Natural killer cell (primary cell): ENCODE measurements at regions not wholly inside any gene's neighbourhood (a gene's known extent, or its start where the extent isn't known, plus 50 kb on each side); places are given as distances from the start of the nearest gene placed in this dataset.

Source experiments
- ATAC-seq, 3 donors: fragments of 150-1000 bp in 2 of 3; fragments of 200-7000 bp in 1 of 3; cut with Tn5 transposase; 1 replicate in 1 of 3; 2 replicates in 2 of 3; pipeline ENCODE4 v1.10.0; 2021; ENCODE audit warnings: mild to moderate bottlenecking in 2 of 3, moderate library complexity in 2 of 3
- DNase-seq, 2 donors: peaks; one replicate each; pipeline versions ENCODE4 v3.0.0 to v3.0.0-alpha.2; 2013 to 2021; ENCODE audit warnings: mixed read lengths in 1 of 2
- H3K27ac ChIP-seq: one replicate; pipeline ENCODE4 v1.5.1; 2013; ENCODE audit warnings: mild to moderate bottlenecking, low read length
- H3K27me3 ChIP-seq: one replicate; pipeline ENCODE4 v1.6.1; 2013; ENCODE audit warnings: low read length; ENCODE audit not compliant: control insufficient read depth, insufficient read depth
- H3K36me3 ChIP-seq: one replicate; pipeline ENCODE4 v1.6.1; 2013; ENCODE audit warnings: low read length; ENCODE audit not compliant: control insufficient read depth, insufficient read depth
- H3K4me1 ChIP-seq: one replicate; pipeline ENCODE4 v1.6.1; 2013; ENCODE audit warnings: low read length; ENCODE audit not compliant: control insufficient read depth, insufficient read depth
- H3K4me3 ChIP-seq: one replicate; pipeline ENCODE4 v1.5.1; 2013; ENCODE audit warnings: low read length
- H3K9me3 ChIP-seq: one replicate; pipeline ENCODE4 v1.6.1; 2013; ENCODE audit warnings: low read length; ENCODE audit not compliant: control insufficient read depth, insufficient read depth
- H3K27ac Mint-ChIP-seq, 2 donors: one replicate each; pipeline ENCODE4 v1.8.0; 2022; ENCODE audit warnings: mild to moderate bottlenecking in 2 of 2, mixed read lengths in 2 of 2, moderate library complexity in 1 of 2
- H3K27me3 Mint-ChIP-seq, 2 donors: one replicate each; pipeline ENCODE4 v1.8.0; 2022; ENCODE audit warnings: low read depth in 2 of 2, mixed read lengths in 2 of 2
- H3K36me3 Mint-ChIP-seq: one replicate; pipeline ENCODE4 v1.8.0; 2022; ENCODE audit warnings: mixed read lengths
- H3K4me1 Mint-ChIP-seq, 2 donors: one replicate each; pipeline ENCODE4 v1.8.0; 2022; ENCODE audit warnings: mixed read lengths in 2 of 2
- H3K4me3 Mint-ChIP-seq: one replicate; pipeline ENCODE4 v1.8.0; 2022; ENCODE audit warnings: mild to moderate bottlenecking, moderate library complexity, mixed read lengths
- H3K9me3 Mint-ChIP-seq, 2 donors: one replicate each; pipeline ENCODE4 v1.8.0; 2022; ENCODE audit warnings: mixed read lengths in 2 of 2
- WGBS: methylation state at CpG from one replicate; pipeline ENCODE4 v1.1.7; 2013; ENCODE audit warnings: missing lambda C conversion rate; ENCODE audit not compliant: insufficient coverage; 5-methylcytosine and 5-hydroxymethylcytosine counted together
- intact Hi-C: fragments of 100-400 bp; cut with micrococcal nuclease; formaldehyde crosslinking; loops from one replicate; pipeline ENCODE4 v1.14.2; 2022
- TF ChIP-seq, protein P1 (sequence below): fragments of 200-600 bp; IDR thresholded peaks from one replicate; pipeline ENCODE4 v1.8.0; 2022; ENCODE audit warnings: antibody characterized with exemption

DNA sequence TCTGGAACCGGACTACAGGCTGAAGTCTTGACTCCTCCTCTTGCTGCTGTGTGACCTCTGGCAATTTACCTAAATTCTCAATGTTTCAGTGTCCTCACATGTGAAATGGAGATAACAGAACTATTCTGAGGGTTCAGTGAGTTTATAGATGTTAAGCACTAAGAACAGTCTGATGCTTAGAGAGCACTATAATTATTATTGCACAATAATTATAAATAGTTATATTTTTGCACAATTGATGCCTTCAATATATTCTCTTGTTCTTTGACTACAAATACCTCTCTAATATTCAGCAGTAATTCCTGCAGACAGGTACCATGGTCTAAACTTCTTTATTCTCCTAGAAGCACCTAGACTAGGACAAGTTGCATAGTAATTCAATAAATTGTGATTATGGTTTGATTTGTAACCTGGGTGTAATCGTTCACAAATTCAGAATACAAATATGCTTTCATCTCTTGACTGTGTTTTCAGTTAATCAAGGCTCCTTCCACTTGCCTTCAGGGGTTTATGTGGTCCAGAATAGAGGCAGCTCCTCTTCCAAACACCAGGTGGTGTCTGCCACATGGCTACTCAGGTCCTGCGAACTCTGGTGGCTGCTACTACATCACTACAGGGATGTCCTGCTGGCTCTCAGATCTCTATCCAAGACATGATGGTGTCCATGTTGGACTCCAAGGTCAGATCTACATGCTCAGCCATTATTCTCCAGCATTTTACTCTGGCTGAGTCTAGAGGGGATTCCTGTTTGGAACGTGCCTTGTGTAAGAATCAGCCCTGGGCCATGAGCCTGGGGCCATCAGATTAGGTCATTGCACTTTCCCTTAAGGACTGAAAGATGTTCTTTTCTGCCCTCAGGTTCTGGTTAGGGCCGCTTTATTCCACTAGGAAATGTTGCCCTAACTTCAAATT is 103.4 kb downstream of the QRFPR start:
- DNase-seq (peak in 1 of 2 donors; percentile 10), ATAC-seq (peak in 1 of 3 donors; percentile 49)
- WGBS: 65% methylated on average over 5 of the region's 5 CpGs
- H3K36me3 ChIP-seq: no peaks in the 10 kb centered on the region
- Mint-ChIP-seq H3K9me3 (no peaks in the 10 kb centered on the region), H3K36me3 (no peaks in the 10 kb centered on the region), H3K27me3 (peaks cover 23 to 40% of the 10 kb centered on the region in 2 donors), H3K4me3 (no peak overlapping the region), H3K4me1 (no peaks in the 10 kb centered on the region), H3K27ac (no peak overlapping the region)
- H3K27me3 ChIP-seq: no peaks in the 10 kb centered on the region
- TF ChIP-seq, protein P1, sequence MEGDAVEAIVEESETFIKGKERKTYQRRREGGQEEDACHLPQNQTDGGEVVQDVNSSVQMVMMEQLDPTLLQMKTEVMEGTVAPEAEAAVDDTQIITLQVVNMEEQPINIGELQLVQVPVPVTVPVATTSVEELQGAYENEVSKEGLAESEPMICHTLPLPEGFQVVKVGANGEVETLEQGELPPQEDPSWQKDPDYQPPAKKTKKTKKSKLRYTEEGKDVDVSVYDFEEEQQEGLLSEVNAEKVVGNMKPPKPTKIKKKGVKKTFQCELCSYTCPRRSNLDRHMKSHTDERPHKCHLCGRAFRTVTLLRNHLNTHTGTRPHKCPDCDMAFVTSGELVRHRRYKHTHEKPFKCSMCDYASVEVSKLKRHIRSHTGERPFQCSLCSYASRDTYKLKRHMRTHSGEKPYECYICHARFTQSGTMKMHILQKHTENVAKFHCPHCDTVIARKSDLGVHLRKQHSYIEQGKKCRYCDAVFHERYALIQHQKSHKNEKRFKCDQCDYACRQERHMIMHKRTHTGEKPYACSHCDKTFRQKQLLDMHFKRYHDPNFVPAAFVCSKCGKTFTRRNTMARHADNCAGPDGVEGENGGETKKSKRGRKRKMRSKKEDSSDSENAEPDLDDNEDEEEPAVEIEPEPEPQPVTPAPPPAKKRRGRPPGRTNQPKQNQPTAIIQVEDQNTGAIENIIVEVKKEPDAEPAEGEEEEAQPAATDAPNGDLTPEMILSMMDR: no peak
- H3K4me1 ChIP-seq: no peaks in the 10 kb centered on the region
- intact Hi-C loops: no loop called here
- no peaks in the 10 kb centered on the region for H3K9me3 ChIP-seq
- H3K4me3 ChIP-seq: no peak overlapping the region
- no peak overlapping the region for H3K27ac ChIP-seq

DNA sequence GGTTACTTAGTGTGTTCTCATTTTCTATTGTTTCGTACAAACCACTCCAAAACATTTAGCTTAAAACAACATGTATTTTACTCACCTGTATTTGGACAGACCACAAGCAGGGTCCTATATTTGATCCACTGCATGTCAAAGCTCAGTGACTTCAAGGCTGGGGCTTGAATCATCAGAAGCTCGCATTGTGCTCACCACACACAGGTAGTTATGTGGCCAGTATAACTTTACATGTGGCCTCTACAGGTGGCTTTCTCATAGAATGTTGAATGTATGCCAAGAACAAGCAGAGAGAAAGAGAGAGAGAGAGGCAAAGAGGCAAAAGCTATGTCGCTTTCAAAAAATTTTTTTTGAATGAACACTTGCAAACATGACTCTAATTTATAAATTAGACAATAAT is 107.6 kb downstream of the QRFPR start:
- Histone ChIP-seq H3K9me3 (no peaks in the 10 kb centered on the region), H3K4me3 (no peak overlapping the region), H3K36me3 (no peaks in the 10 kb centered on the region), H3K27me3 (no peaks in the 10 kb centered on the region), H3K4me1 (no peaks in the 10 kb centered on the region), H3K27ac (no peak overlapping the region)
- WGBS: 65% methylated on average over 2 of the region's 3 CpGs
- H3K27ac Mint-ChIP-seq: no peak overlapping the region
- no peak overlapping the region for H3K4me3 Mint-ChIP-seq
- no peaks in the 10 kb centered on the region for H3K4me1 Mint-ChIP-seq
- peaks cover 16 to 26% of the 10 kb centered on the region in 2 donors for H3K27me3 Mint-ChIP-seq
- TF ChIP-seq, protein P1: no peak
- H3K36me3 Mint-ChIP-seq: no peaks in the 10 kb centered on the region
- H3K9me3 Mint-ChIP-seq: no peaks in the 10 kb centered on the region
- intact Hi-C loops: no loop called here
- DNase-seq: no peak
- no peak for ATAC-seq

DNA sequence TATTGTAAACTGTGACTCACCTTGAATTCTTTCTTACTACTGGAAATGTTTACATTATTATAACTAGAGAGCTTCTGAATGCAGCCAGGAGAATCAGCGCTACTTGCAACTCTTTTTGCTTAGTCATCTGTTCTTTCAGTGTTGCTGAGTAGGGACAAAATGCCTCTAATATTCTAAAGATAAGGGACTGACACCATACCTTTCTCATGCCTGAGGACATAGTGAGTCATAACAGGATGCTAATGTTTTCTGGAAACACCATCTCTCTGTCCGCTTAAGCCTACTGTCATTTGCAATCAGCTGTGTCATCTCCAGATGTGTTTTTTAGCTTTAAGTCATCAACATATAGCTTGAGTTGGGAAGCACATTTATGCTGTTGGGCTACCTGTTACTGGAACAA is 108.3 kb downstream of the QRFPR start:
- no peaks in the 10 kb centered on the region for H3K4me1 ChIP-seq
- Mint-ChIP-seq H3K4me3 (no peak overlapping the region), H3K36me3 (no peaks in the 10 kb centered on the region), H3K27ac (no peak overlapping the region), H3K27me3 (peaks cover 13 to 26% of the 10 kb centered on the region in 2 donors), H3K4me1 (no peaks in the 10 kb centered on the region), H3K9me3 (no peaks in the 10 kb centered on the region)
- H3K4me3 ChIP-seq: no peak overlapping the region
- intact Hi-C loops: no loop called here
- no peak overlapping the region for H3K27ac ChIP-seq
- DNase-seq: no peak
- H3K27me3 ChIP-seq: no peaks in the 10 kb centered on the region
- TF ChIP-seq, protein P1: no peak
- H3K9me3 ChIP-seq: no peaks in the 10 kb centered on the region
- WGBS: 32% methylated on average over 2 of the region's 2 CpGs
- H3K36me3 ChIP-seq: no peaks in the 10 kb centered on the region
- ATAC-seq: no peak

DNA sequence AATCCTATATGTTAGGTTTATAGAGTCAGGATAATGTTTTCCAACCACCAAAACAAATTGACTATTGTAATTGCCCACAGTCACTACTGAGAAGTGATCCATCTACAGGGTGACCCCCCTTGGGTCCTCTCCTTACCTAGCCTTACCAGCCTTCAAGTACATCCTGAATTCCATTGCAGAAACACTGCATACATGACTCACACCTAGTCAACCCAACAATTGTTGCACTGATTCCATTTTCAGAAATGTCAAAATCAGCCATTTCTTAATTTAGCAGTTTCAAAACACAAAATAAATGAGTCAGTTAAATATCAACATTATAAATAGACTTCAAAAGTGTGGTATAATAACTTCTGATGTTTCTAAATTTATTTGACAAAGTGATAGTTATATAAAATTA is 106.3 kb upstream of the TNIP3 start:
- no peak for ATAC-seq
- Mint-ChIP-seq H3K36me3 (no peaks in the 10 kb centered on the region), H3K27me3 (peaks cover 8 to 12% of the 10 kb centered on the region in 2 donors), H3K4me3 (no peak overlapping the region), H3K4me1 (no peaks in the 10 kb centered on the region), H3K27ac (no peak overlapping the region), H3K9me3 (no peaks in the 10 kb centered on the region)
- no peak for DNase-seq
- intact Hi-C loops: no loop called here
- no peaks in the 10 kb centered on the region for H3K27me3 ChIP-seq
- H3K36me3 ChIP-seq: no peaks in the 10 kb centered on the region
- TF ChIP-seq, protein P1: no peak
- H3K4me1 ChIP-seq: no peaks in the 10 kb centered on the region
- no peak overlapping the region for H3K4me3 ChIP-seq
- H3K9me3 ChIP-seq: no peaks in the 10 kb centered on the region
- no peak overlapping the region for H3K27ac ChIP-seq
